ENCODE measurements at regions not wholly inside any gene's neighbourhood (a gene's known extent, or its start where the extent isn't known, plus 50 kb on each side); places are given as distances from the start of the nearest gene placed in this dataset.

DNA sequence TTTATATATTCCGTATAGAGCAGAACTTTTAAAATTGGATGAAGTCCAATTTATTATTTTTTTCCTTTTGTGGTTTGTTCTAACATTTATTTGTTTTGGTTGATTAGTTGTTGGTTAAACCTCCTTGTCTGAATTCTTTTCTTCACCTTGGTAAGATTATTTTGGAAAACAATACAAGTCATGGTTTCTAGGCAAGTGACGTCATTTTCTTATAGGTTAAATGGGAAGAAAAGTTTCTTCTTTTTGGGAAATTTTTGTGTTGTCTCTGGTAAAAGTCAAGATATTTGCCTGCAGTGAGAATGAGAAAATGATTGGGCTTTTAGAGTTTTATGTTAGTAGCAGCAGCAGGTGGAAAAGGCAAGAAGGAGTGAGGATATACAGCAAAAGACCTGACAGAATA is 197.9 kb downstream of the OTOR start:
- Histone ChIP-seq H3K27me3 (ENCODE audit: insufficient read depth, low read length) (no peaks in the 10 kb centered on the region), H2BK15ac (ENCODE audit: low read depth, low read length) (no peak overlapping the region), H3K9me3 (ENCODE audit: control insufficient read depth, low read depth, low read length) (no peaks in the 10 kb centered on the region), H3K4me2 (ENCODE audit: insufficient read depth, insufficient read length, low read length) (no peak overlapping the region), H2BK120ac (ENCODE audit: low read depth, low read length, poor library complexity, severe bottlenecking) (no peak overlapping the region), H3K23ac (ENCODE audit: insufficient read length, low read depth, low read length) (no peak overlapping the region), H2BK20ac (ENCODE audit: low read depth, low read length, poor library complexity, severe bottlenecking) (no peak overlapping the region), H4K20me1 (ENCODE audit: control insufficient read depth, insufficient read depth, insufficient read length) (no peaks in the 10 kb centered on the region), H2BK12ac (ENCODE audit: insufficient read length, low read depth, low read length) (no peak overlapping the region), H3K18ac (ENCODE audit: insufficient read length, low read depth, low read length) (no peak overlapping the region), H4K5ac (ENCODE audit: insufficient read length, low read depth, low read length) (no peak overlapping the region), H2AK5ac (ENCODE audit: insufficient read length, low read length) (no peak overlapping the region), H3K4ac (ENCODE audit: low read depth, low read length) (no peak overlapping the region), H3T11ph (ENCODE audit: low read length) (no peak overlapping the region), H3K56ac (ENCODE audit: insufficient read length, low read depth, low read length) (no peak overlapping the region), H3K79me2 (ENCODE audit: insufficient read depth, low read length) (no peaks in the 10 kb centered on the region), H3K79me1 (ENCODE audit: insufficient read depth, low read depth, low read length, poor library complexity, severe bottlenecking) (no peaks in the 10 kb centered on the region), H2BK5ac (ENCODE audit: insufficient read length, low read length) (no peak overlapping the region), H3K27ac (ENCODE audit: insufficient read length, low read depth, low read length) (no peak overlapping the region), H3K23me2 (ENCODE audit: insufficient read length, low read depth, low read length, poor library complexity, severe bottlenecking) (no peaks in the 10 kb centered on the region), H4K8ac (replicated peaks; ENCODE audit: insufficient read length, low read depth, low read length) (no peak overlapping the region), H3K14ac (ENCODE audit: insufficient read depth, low read length) (no peak overlapping the region), H3K4me1 (ENCODE audit: insufficient read depth, low read length) (peaks cover 14% of the 10 kb centered on the region), H3K9ac (ENCODE audit: extremely low read depth, insufficient read length, low read length) (no peak overlapping the region), H4K91ac (ENCODE audit: insufficient read length, low read depth, low read length) (no peak overlapping the region), H2AFZ (ENCODE audit: low read length) (no peak overlapping the region)
- H3K4me1 Mint-ChIP-seq = peaks cover 38 to 46% of the 10 kb centered on the region in 2 experiments
- no peak for DNase-seq
- H3K9me3 Mint-ChIP-seq = peaks cover 9% of the 10 kb centered on the region in 2 experiments; a peak in 4 of 5 replicates
- WGBS (ENCODE audit: extremely low coverage, insufficient read length, low lambda C conversion rate) = no CpG with 5 or more reads among the region's 2 CpGs
- no peaks in the 10 kb centered on the region for H3K27me3 Mint-ChIP-seq (ENCODE audit: low read depth)
- H3K4me3 Mint-ChIP-seq = no peak overlapping the region
- TF ChIP-seq, protein P1, sequence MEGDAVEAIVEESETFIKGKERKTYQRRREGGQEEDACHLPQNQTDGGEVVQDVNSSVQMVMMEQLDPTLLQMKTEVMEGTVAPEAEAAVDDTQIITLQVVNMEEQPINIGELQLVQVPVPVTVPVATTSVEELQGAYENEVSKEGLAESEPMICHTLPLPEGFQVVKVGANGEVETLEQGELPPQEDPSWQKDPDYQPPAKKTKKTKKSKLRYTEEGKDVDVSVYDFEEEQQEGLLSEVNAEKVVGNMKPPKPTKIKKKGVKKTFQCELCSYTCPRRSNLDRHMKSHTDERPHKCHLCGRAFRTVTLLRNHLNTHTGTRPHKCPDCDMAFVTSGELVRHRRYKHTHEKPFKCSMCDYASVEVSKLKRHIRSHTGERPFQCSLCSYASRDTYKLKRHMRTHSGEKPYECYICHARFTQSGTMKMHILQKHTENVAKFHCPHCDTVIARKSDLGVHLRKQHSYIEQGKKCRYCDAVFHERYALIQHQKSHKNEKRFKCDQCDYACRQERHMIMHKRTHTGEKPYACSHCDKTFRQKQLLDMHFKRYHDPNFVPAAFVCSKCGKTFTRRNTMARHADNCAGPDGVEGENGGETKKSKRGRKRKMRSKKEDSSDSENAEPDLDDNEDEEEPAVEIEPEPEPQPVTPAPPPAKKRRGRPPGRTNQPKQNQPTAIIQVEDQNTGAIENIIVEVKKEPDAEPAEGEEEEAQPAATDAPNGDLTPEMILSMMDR (conservative IDR thresholded peaks at IDR 0.05) = no peak
- peaks cover 2 to 14% (median 2%) of the 10 kb centered on the region in 3 experiments; a peak in 4 of 7 replicates for H3K36me3 Mint-ChIP-seq (ENCODE audit: insufficient read depth in 1 of 3, low read depth in 3 of 3)
- H3K27ac Mint-ChIP-seq = no peak overlapping the region

All from H9 (cell line).